Tibial nerve (tissue), 3 donors: ENCODE measurements at regions not wholly inside any gene's neighbourhood (a gene's known extent, or its start where the extent isn't known, plus 50 kb on each side); places are given as distances from the start of the nearest gene placed in this dataset.

Source experiments
- CTCF ChIP-seq, 5 experiments: fragments of 200-600 bp in 3 of 5; fragments of 450-650 bp in 2 of 5; sonication (generic) in 3 of 5; IDR thresholded peaks; one replicate each; pipeline ENCODE4 v1.5.1; 2016 to 2019; ENCODE audit warnings: antibody characterized with exemption in 5 of 5, mild to moderate bottlenecking in 3 of 5, moderate library complexity in 2 of 5
- POLR2A ChIP-seq, 2 donors: fragments of 450-650 bp; IDR thresholded peaks; one replicate each; pipeline ENCODE4 v1.6.1; 2017; ENCODE audit warnings: antibody characterized with exemption in 2 of 2, mild to moderate bottlenecking in 2 of 2, moderate library complexity in 2 of 2

GRCh38 chr3:14600075-14600474, 51.5 kb upstream of the CCDC174 start:
- TF ChIP-seq CTCF (IDR thresholded peaks at IDR 0.05), result no peak
- no peak for TF ChIP-seq POLR2A (IDR thresholded peaks at IDR 0.05)
